ENCODE measurements at regions not wholly inside any gene's neighbourhood (a gene's known extent, or its start where the extent isn't known, plus 50 kb on each side); places are given as distances from the start of the nearest gene placed in this dataset.
"Not testable (repeated sequence)": the region's sequence is repeated elsewhere in the genome, so short reads cannot be mapped to it uniquely, and the experiment has no call there.

- DNase-seq: no peak
Observed at GRCh38 chr16:47851146-47851545, 304.6 kb downstream of the ABCC12 start.

GRCh38 chr16:47849736-47850135, 306.1 kb downstream of the ABCC12 start:
- DNase-seq: no peak

- DNase-seq: no peak
Observed at GRCh38 chr16:47848421-47849109, 307.2 kb downstream of the ABCC12 start.

- DNase-seq: no peak
Observed at GRCh38 chr16:47847220-47847970, 308.4 kb downstream of the ABCC12 start.

- DNase-seq: no peak
Observed at GRCh38 chr16:47834485-47835024, 321.2 kb downstream of the ABCC12 start.

- DNase-seq: no peak
Observed at GRCh38 chr16:47833771-47834170, 322.0 kb downstream of the ABCC12 start.

GRCh38 chr16:47829850-47830600, 325.8 kb downstream of the ABCC12 start:
- DNase-seq: no peak

- DNase-seq: no peak
Observed at GRCh38 chr16:47826070-47826469, 329.7 kb downstream of the ABCC12 start.

GRCh38 chr16:47817048-47817447, 338.7 kb downstream of the ABCC12 start:
- no peak for DNase-seq

- DNase-seq: no peak
Observed at GRCh38 chr16:47816511-47816910, 339.3 kb downstream of the ABCC12 start.

GRCh38 chr16:47815655-47816054, 340.1 kb downstream of the ABCC12 start:
- no peak for DNase-seq

- not testable (repeated sequence) for DNase-seq
Observed at GRCh38 chr16:47811758-47812157, 344.0 kb downstream of the ABCC12 start.

GRCh38 chr16:47806309-47806847, 345.2 kb downstream of the PHKB start:
- DNase-seq: no peak

GRCh38 chr16:47787696-47788095, 326.6 kb downstream of the PHKB start:
- no peak for DNase-seq

GRCh38 chr16:47781673-47782072, 320.5 kb downstream of the PHKB start:
- DNase-seq: no peak

- no peak for DNase-seq
Observed at GRCh38 chr16:47780213-47780875, 319.2 kb downstream of the PHKB start.

GRCh38 chr16:47779201-47780016, 318.3 kb downstream of the PHKB start:
- DNase-seq: peak; percentile 8

- DNase-seq: no peak
Observed at GRCh38 chr16:47778106-47778801, 317.1 kb downstream of the PHKB start.

- DNase-seq: no peak
Observed at GRCh38 chr16:47777220-47777619, 316.1 kb downstream of the PHKB start.

GRCh38 chr16:47774661-47775060, 313.5 kb downstream of the PHKB start:
- no peak for DNase-seq

GRCh38 chr16:47753659-47754058, 292.5 kb downstream of the PHKB start:
- no peak for DNase-seq
